Keratinocyte (primary cell): ENCODE measurements at regions not wholly inside any gene's neighbourhood (a gene's known extent, or its start where the extent isn't known, plus 50 kb on each side); places are given as distances from the start of the nearest gene placed in this dataset.

Experiments used
- CTCF ChIP-seq, 3 experiments: IDR thresholded peaks in 1 of 3; conservative IDR thresholded peaks in 1 of 3; optimal IDR thresholded peaks in 1 of 3; 2 replicates in 2 of 3; 3 replicates in 1 of 3; pipeline versions ENCODE3 to v1.5.1; 2011; ENCODE audit warnings: low read length in 3 of 3, mild to moderate bottlenecking in 3 of 3, moderate library complexity in 2 of 3, control low read depth in 1 of 3, inconsistent platforms in 1 of 3; ENCODE audit not compliant: insufficient read depth in 2 of 3; ENCODE audit errors: extremely low read depth in 1 of 3
- EZH2 ChIP-seq: IDR thresholded peaks from one replicate; pipeline ENCODE4 v1.6.1; 2012; ENCODE audit warnings: inconsistent platforms, mild to moderate bottlenecking, low read length, moderate library complexity

DNA sequence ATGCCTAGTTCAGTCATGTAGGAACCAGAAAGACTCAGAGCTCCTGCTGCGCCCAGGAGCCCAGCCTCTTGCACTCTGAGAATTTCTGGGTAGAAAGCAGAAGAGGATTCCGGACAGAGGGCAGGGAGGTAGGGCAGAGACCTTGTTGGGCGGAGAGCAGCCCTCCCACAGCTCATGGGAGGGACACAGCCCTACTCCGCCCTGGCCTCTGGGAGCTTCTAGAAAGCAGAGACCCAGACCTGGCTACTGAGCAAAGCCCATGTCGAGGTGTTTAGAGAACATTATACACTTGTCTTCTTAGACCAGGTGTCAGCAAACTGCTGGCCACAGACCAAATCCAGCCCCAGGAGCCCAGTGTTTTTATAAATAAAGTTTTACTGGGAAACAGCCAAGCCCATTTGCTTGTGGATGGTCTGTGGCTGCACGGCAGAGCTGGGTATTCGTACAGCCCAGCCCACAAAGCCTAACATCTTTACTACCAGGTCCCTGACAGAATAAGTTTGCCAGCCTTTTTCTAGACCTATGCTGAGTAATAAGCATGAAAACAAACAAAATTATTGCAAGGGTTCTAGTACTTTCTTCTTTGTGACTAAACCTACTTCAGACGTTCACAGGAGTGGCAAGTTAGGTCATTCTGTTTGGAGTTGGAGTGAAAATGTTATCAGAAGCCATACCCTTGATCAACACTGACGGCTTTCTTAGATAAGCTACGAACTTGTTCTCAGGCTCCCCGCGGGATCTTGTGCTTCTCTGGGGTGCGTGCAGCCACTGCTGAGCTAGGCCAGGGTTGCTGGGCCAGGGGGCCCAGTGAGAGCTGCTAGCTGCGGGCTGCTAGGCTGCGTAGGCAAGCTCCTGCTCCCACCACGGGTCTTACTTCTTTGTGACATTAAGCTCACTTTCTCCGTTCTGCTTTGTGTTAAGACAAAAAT lies 235.1 kb upstream of the FOXQ1 start:
- TF ChIP-seq CTCF (optimal IDR thresholded peaks at IDR 0.05 in 1 of 3, IDR thresholded peaks at IDR 0.05 in 1 of 3, conservative IDR thresholded peaks at IDR 0.05 in 1 of 3; ENCODE audit: extremely low read depth in 1 of 3, insufficient read depth in 2 of 3, low read length in 3 of 3) = no peak
- no peak for TF ChIP-seq EZH2
